H9 (cell line): ENCODE measurements at regions not wholly inside any gene's neighbourhood (a gene's known extent, or its start where the extent isn't known, plus 50 kb on each side); places are given as distances from the start of the nearest gene placed in this dataset.

Experiments
- DNase-seq: peaks from one replicate; pipeline ENCODE4 v3.0.0-alpha.2; 2017
- H2AFZ ChIP-seq: one replicate; pipeline ENCODE4 v1.6.1; 2013; ENCODE audit warnings: mild to moderate bottlenecking, low read length, control low read depth, moderate library complexity
- H2AK5ac ChIP-seq: 2 replicates; pipeline ENCODE4 v1.6.1; 2013; ENCODE audit warnings: low read length, control low read depth, mixed read lengths; ENCODE audit not compliant: insufficient read length
- H2BK120ac ChIP-seq: one replicate; pipeline ENCODE4 v1.6.1; 2013; ENCODE audit warnings: low read depth, mild to moderate bottlenecking, low read length, control low read depth, inconsistent platforms; ENCODE audit not compliant: poor library complexity, severe bottlenecking
- H2BK12ac ChIP-seq: 2 replicates; pipeline ENCODE4 v1.6.1; 2013; ENCODE audit warnings: low read length, control low read depth, mixed read lengths, low read depth; ENCODE audit not compliant: insufficient read length
- H2BK15ac ChIP-seq: 2 replicates; pipeline ENCODE4 v1.6.1; 2013; ENCODE audit warnings: low read depth, low read length, control low read depth
- H2BK20ac ChIP-seq: one replicate; pipeline ENCODE4 v1.6.1; 2013; ENCODE audit warnings: low read depth, mild to moderate bottlenecking, low read length, control low read depth, inconsistent platforms; ENCODE audit not compliant: poor library complexity, severe bottlenecking
- H2BK5ac ChIP-seq: 2 replicates; pipeline ENCODE4 v1.6.1; 2013; ENCODE audit warnings: low read length, control low read depth, mixed read lengths; ENCODE audit not compliant: insufficient read length
- H3K14ac ChIP-seq: 2 replicates; pipeline ENCODE4 v1.6.1; 2013; ENCODE audit warnings: low read length, control low read depth; ENCODE audit not compliant: insufficient read depth
- H3K18ac ChIP-seq: 2 replicates; pipeline ENCODE4 v1.6.1; 2013; ENCODE audit warnings: low read depth, mild to moderate bottlenecking, mixed read lengths, low read length, control low read depth; ENCODE audit not compliant: insufficient read length
- H3K23ac ChIP-seq: 2 replicates; pipeline ENCODE4 v1.6.1; 2013; ENCODE audit warnings: low read length, control low read depth, mixed read lengths, low read depth; ENCODE audit not compliant: insufficient read length
- H3K23me2 ChIP-seq: 2 replicates; pipeline ENCODE4 v1.6.1; 2013; ENCODE audit warnings: low read depth, mild to moderate bottlenecking, mixed read lengths, low read length, control low read depth; ENCODE audit not compliant: insufficient read length, poor library complexity, severe bottlenecking
- H3K27ac ChIP-seq: 2 replicates; pipeline ENCODE4 v1.5.1; 2013; ENCODE audit warnings: low read length, control low read depth, mixed read lengths, low read depth; ENCODE audit not compliant: insufficient read length
- H3K27me3 ChIP-seq: 2 replicates; pipeline ENCODE4 v1.6.1; 2013; ENCODE audit warnings: low read length, control low read depth, inconsistent platforms; ENCODE audit not compliant: insufficient read depth
- H3K4ac ChIP-seq: 2 replicates; pipeline ENCODE4 v1.6.1; 2013; ENCODE audit warnings: low read depth, mild to moderate bottlenecking, control low read depth, inconsistent platforms, low read length, moderate library complexity
- H3K4me1 ChIP-seq: 2 replicates; pipeline ENCODE4 v1.6.1; 2013; ENCODE audit warnings: low read length, control low read depth, inconsistent platforms; ENCODE audit not compliant: insufficient read depth
- H3K4me2 ChIP-seq: 2 replicates; pipeline ENCODE4 v1.6.1; 2013; ENCODE audit warnings: low read length, control low read depth, mixed read lengths; ENCODE audit not compliant: insufficient read length, insufficient read depth
- H3K56ac ChIP-seq: 2 replicates; pipeline ENCODE4 v1.6.1; 2013; ENCODE audit warnings: low read depth, mild to moderate bottlenecking, mixed read lengths, low read length, control low read depth; ENCODE audit not compliant: insufficient read length
- H3K79me1 ChIP-seq: 2 replicates; pipeline ENCODE4 v1.6.1; 2013; ENCODE audit warnings: low read depth, mild to moderate bottlenecking, moderate library complexity, low read length, control low read depth, inconsistent platforms; ENCODE audit not compliant: insufficient read depth, poor library complexity, severe bottlenecking
- H3K79me2 ChIP-seq: 2 replicates; pipeline ENCODE4 v1.6.1; 2013; ENCODE audit warnings: low read length, control low read depth, inconsistent platforms; ENCODE audit not compliant: insufficient read depth
- H3K9ac ChIP-seq: 2 replicates; pipeline ENCODE4 v1.6.1; 2013; ENCODE audit warnings: low read length, control low read depth, mixed read lengths; ENCODE audit not compliant: insufficient read length; ENCODE audit errors: extremely low read depth
- H3K9me3 ChIP-seq: one replicate; pipeline ENCODE4 v1.6.1; 2013; ENCODE audit warnings: low read depth, low read length, inconsistent platforms; ENCODE audit not compliant: control insufficient read depth
- H3T11ph ChIP-seq: one replicate; pipeline ENCODE4 v1.6.1; 2013; ENCODE audit warnings: mild to moderate bottlenecking, low read length, control low read depth, inconsistent platforms
- H4K20me1 ChIP-seq: one replicate; pipeline ENCODE4 v1.6.1; 2013; ENCODE audit not compliant: control insufficient read depth, insufficient read length, insufficient read depth
- H4K5ac ChIP-seq: 2 replicates; pipeline ENCODE4 v1.6.1; 2013; ENCODE audit warnings: low read depth, mild to moderate bottlenecking, mixed read lengths, low read length, control low read depth; ENCODE audit not compliant: insufficient read length
- H4K8ac ChIP-seq: replicated peaks from 2 replicates; pipeline ENCODE4 v1.6.1; 2013; ENCODE audit warnings: low read length, control low read depth, mixed read lengths, low read depth; ENCODE audit not compliant: insufficient read length
- H4K91ac ChIP-seq: 2 replicates; pipeline ENCODE4 v1.6.1; 2013; ENCODE audit warnings: low read depth, mild to moderate bottlenecking, moderate library complexity, mixed read lengths, low read length, control low read depth; ENCODE audit not compliant: insufficient read length
- H3K27ac Mint-ChIP-seq, 3 experiments: 2 replicates in 2 of 3; 3 replicates in 1 of 3; pipeline ENCODE4 v1.8.0; 2020 to 2021; ENCODE audit warnings: mixed read lengths in 3 of 3, mild to moderate bottlenecking in 1 of 3, moderate library complexity in 1 of 3
- H3K27me3 Mint-ChIP-seq: 2 replicates; pipeline ENCODE4 v1.8.0; 2021; ENCODE audit warnings: low read depth, mild to moderate bottlenecking, moderate library complexity, mixed read lengths
- H3K36me3 Mint-ChIP-seq, 3 experiments: 2 replicates in 2 of 3; 3 replicates in 1 of 3; pipeline ENCODE4 v1.8.0; 2020 to 2021; ENCODE audit warnings: low read depth in 3 of 3, mixed read lengths in 3 of 3; ENCODE audit not compliant: insufficient read depth in 1 of 3
- H3K4me1 Mint-ChIP-seq, 2 experiments: 2 replicates each; pipeline ENCODE4 v1.8.0; 2020; ENCODE audit warnings: mixed read lengths in 2 of 2
- H3K4me3 Mint-ChIP-seq, 2 experiments: 2 replicates in 1 of 2; 3 replicates in 1 of 2; pipeline ENCODE4 v1.8.0; 2020 to 2021; ENCODE audit warnings: mild to moderate bottlenecking in 2 of 2, mixed read lengths in 2 of 2, moderate library complexity in 1 of 2
- H3K9me3 Mint-ChIP-seq, 2 experiments: 2 replicates in 1 of 2; 3 replicates in 1 of 2; pipeline ENCODE4 v1.8.0; 2020; ENCODE audit warnings: mild to moderate bottlenecking in 2 of 2, mixed read lengths in 2 of 2, moderate library complexity in 1 of 2
- WGBS: extraction: QIAGEN DNeasy Blood & Tissue Kit; methylation state at CpG from one replicate; pipeline ENCODE4 v1.1.7; 2013; ENCODE audit warnings: missing lambda C conversion rate, low lambda C conversion rate, mixed read lengths; ENCODE audit not compliant: insufficient read length; ENCODE audit errors: extremely low coverage; 5-methylcytosine and 5-hydroxymethylcytosine counted together
- TF ChIP-seq, protein P1 (sequence below): fragments of 200-600 bp; sonication (generic); conservative IDR thresholded peaks from 3 replicates; pipeline ENCODE4 v1.8.0; 2021; ENCODE audit warnings: antibody characterized with exemption, mild to moderate bottlenecking

DNA sequence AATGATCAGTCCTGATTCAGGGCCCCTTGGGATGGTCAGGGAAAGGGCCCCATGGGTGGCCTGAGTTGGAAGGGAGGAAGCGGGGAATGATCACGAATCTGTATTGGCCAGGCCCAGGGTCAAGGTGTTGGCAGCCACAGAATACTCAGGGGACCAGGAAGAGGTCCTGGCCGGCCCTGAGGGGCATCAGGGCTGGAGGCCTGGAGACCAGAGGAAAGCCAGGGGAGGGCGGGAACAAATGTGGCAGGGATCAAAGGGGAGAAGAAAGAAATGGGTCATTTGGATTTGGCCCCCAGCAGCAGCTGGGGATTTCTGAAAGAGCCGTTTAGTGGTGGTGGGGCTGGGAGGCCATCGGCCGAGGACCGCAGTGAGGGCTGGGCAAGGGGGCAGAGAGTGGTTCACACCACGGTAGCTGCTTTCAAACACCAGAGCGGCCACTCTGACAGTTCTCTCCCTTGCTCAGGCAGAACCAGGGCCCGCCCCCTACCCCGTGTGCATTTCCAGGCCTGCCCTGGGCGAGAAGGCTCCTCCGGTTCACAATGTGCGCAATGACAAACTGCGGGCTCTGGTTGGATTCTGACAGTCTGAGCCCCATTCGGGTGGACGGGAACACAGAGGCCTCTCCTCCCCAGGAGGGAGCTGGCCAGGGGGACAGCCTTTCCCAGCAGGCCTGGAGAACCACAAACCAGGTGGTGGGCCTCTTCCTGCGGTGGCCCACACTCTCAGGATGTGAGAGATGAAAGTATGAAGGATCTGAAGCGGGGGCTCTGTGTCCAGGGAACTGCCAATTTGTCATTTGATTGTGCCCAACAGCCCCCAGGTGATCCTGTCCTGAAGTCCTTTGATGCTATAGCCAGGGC is 220.3 kb upstream of the IER5L start:
- WGBS, result no CpG with 5 or more reads among the region's 20 CpGs
- Histone ChIP-seq H3K4ac (no peak overlapping the region), H3K23ac (no peak overlapping the region), H2AFZ (no peak overlapping the region), H2BK20ac (no peak overlapping the region), H4K5ac (no peak overlapping the region), H2BK120ac (no peak overlapping the region), H4K8ac (no peak overlapping the region), H3K23me2 (no peaks in the 10 kb centered on the region), H3K14ac (no peak overlapping the region; the same call in 1 of the 2 replicates), H3K4me2 (no peak overlapping the region), H2AK5ac (no peak overlapping the region), H2BK15ac (no peak overlapping the region), H3K4me1 (no peaks in the 10 kb centered on the region), H3K27ac (no peak overlapping the region), H3K79me2 (no peaks in the 10 kb centered on the region), H3K27me3 (no peaks in the 10 kb centered on the region; the same call in 1 of the 2 replicates), H3T11ph (no peak overlapping the region), H3K9me3 (no peaks in the 10 kb centered on the region), H4K20me1 (no peaks in the 10 kb centered on the region), H4K91ac (no peak overlapping the region), H2BK5ac (no peak overlapping the region), H3K9ac (no peak overlapping the region), H3K56ac (no peak overlapping the region), H3K79me1 (no peaks in the 10 kb centered on the region), H2BK12ac (no peak overlapping the region), H3K18ac (no peak overlapping the region)
- Mint-ChIP-seq H3K36me3 (no peaks in the 10 kb centered on the region), H3K9me3 (no peaks in the 10 kb centered on the region), H3K27ac (no peak overlapping the region), H3K27me3 (peaks cover 17% of the 10 kb centered on the region), H3K4me3 (no peak overlapping the region), H3K4me1 (peaks cover 14 to 20% of the 10 kb centered on the region in 2 experiments)
- TF ChIP-seq, protein P1, sequence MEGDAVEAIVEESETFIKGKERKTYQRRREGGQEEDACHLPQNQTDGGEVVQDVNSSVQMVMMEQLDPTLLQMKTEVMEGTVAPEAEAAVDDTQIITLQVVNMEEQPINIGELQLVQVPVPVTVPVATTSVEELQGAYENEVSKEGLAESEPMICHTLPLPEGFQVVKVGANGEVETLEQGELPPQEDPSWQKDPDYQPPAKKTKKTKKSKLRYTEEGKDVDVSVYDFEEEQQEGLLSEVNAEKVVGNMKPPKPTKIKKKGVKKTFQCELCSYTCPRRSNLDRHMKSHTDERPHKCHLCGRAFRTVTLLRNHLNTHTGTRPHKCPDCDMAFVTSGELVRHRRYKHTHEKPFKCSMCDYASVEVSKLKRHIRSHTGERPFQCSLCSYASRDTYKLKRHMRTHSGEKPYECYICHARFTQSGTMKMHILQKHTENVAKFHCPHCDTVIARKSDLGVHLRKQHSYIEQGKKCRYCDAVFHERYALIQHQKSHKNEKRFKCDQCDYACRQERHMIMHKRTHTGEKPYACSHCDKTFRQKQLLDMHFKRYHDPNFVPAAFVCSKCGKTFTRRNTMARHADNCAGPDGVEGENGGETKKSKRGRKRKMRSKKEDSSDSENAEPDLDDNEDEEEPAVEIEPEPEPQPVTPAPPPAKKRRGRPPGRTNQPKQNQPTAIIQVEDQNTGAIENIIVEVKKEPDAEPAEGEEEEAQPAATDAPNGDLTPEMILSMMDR, result no peak
- DNase-seq, result no peak
